ENCODE measurements at regions not wholly inside any gene's neighbourhood (a gene's known extent, or its start where the extent isn't known, plus 50 kb on each side); places are given as distances from the start of the nearest gene placed in this dataset.

GRCh38 chr13:97743938-97744337 lies 209.5 kb upstream of the IPO5 start:
- Histone ChIP-seq H3K9me3 (ENCODE audit: low read length) (no peaks in the 10 kb centered on the region), H3K79me2 (ENCODE audit: insufficient read depth, low read length) (no peaks in the 10 kb centered on the region), H3K36me3 (replicated peaks in 1 of 2; ENCODE audit: control insufficient read depth in 1 of 2, insufficient read depth in 2 of 2, low read length in 2 of 2) (no peaks in the 10 kb centered on the region), H3K4me1 (ENCODE audit: insufficient read depth, low read length) (no peaks in the 10 kb centered on the region), H2AFZ (ENCODE audit: low read length) (no peak overlapping the region), H3K4me3 (replicated peaks in 1 of 3; ENCODE audit: insufficient read depth in 1 of 3, low read depth in 2 of 3, low read length in 3 of 3) (no peak overlapping the region), H3K27me3 (ENCODE audit: control insufficient read depth in 1 of 2, insufficient read depth in 2 of 2, low read length in 2 of 2) (no peaks in the 10 kb centered on the region; a peak in 1 of 5 replicates), H3K4me2 (ENCODE audit: low read depth, low read length) (no peak overlapping the region), H3K27ac (ENCODE audit: extremely low read length, insufficient read depth, low read length) (no peak overlapping the region), H3K9ac (ENCODE audit: insufficient read depth, low read depth, low read length) (no peak overlapping the region), H4K20me1 (ENCODE audit: insufficient read depth, low read length) (no peaks in the 10 kb centered on the region)
- ChIA-PET CTCF (ENCODE audit: low intra/inter-chr PET ratio, low total read pairs) (no interaction called here), POLR2A (no interaction called here)
- in situ Hi-C loops (cut with HindIII; ENCODE audit: extremely low pct_ligation_motif_present, low pct_unique_long_range_greater_than_20kb) (no loop called here), intact Hi-C loops (cut with micrococcal nuclease; ENCODE audit: unreplicated experiment) (no loop called here)
- DNase-seq (ENCODE audit: low spot score): no peak
- TF ChIP-seq ONECUT2 (CRISPR knock-in tag; IDR thresholded peaks at IDR 0.05) (no peak), ZNF839 (CRISPR knock-in tag; IDR thresholded peaks at IDR 0.05; ENCODE audit: borderline replicate concordance) (no peak), EEA1 (CRISPR knock-in tag; IDR thresholded peaks at IDR 0.05; ENCODE audit: borderline replicate concordance) (no peak), CHCHD3 (CRISPR knock-in tag; IDR thresholded peaks at IDR 0.05) (no peak), GABPA (IDR thresholded peaks at IDR 0.05; ENCODE audit: low read depth, low read length) (no peak), GABPA (CRISPR knock-in tag; IDR thresholded peaks at IDR 0.05; ENCODE audit: low read depth) (no peak), EP300 (IDR thresholded peaks at IDR 0.05; ENCODE audit: low read depth in 2 of 2, low read length in 2 of 2) (no peak), EP300 (CRISPR knock-in tag; IDR thresholded peaks at IDR 0.05; ENCODE audit: borderline replicate concordance) (no peak), ZNF687 (CRISPR knock-in tag; IDR thresholded peaks at IDR 0.05) (no peak), MLLT10 (CRISPR knock-in tag; IDR thresholded peaks at IDR 0.05) (no peak), ZNF75D (CRISPR knock-in tag; IDR thresholded peaks at IDR 0.05; ENCODE audit: borderline replicate concordance) (no peak), DPF2 (CRISPR knock-in tag; IDR thresholded peaks at IDR 0.05; ENCODE audit: borderline replicate concordance, low read depth) (no peak), KAT8 (CRISPR knock-in tag; IDR thresholded peaks at IDR 0.05) (no peak), SRY (CRISPR knock-in tag; IDR thresholded peaks at IDR 0.05) (no peak), ZBTB33 (CRISPR knock-in tag; IDR thresholded peaks at IDR 0.05) (no peak), U2AF1 (optimal IDR thresholded peaks at IDR 0.05; ENCODE audit: low read depth, low read length) (no peak), AGO1 (IDR thresholded peaks at IDR 0.05; ENCODE audit: low read depth, low read length, poor library complexity, severe bottlenecking) (no peak), STAT5B (CRISPR knock-in tag; IDR thresholded peaks at IDR 0.05) (no peak), ZNF772 (CRISPR knock-in tag; IDR thresholded peaks at IDR 0.05) (no peak)
- WGBS (ENCODE audit: low lambda C conversion rate): 19% methylated on average over 3 of the region's 3 CpGs
- no TSS peak for BruUV-seq (replicated peaks)
- ATAC-seq: no peak
- FAIRE-seq: no peak
